Stimulated activated CD8-positive, alpha-beta memory T cell treated with anti-CD3 and anti-CD28 coated beads, Interleukin-7, amount 100 ng/mL, for 48 hours (primary cell): ENCODE measurements at regions not wholly inside any gene's neighbourhood (a gene's known extent, or its start where the extent isn't known, plus 50 kb on each side); places are given as distances from the start of the nearest gene placed in this dataset.
"Not testable (repeated sequence)": the region's sequence is repeated elsewhere in the genome, so short reads cannot be mapped to it uniquely, and the experiment has no call there.

Experiments used
- DNase-seq, 2 donors: peaks; one replicate each; pipeline ENCODE4 v3.0.0-alpha.2; 2020; ENCODE audit warnings: low read depth in 1 of 2; ENCODE audit errors: extremely low read depth in 1 of 2

DNA sequence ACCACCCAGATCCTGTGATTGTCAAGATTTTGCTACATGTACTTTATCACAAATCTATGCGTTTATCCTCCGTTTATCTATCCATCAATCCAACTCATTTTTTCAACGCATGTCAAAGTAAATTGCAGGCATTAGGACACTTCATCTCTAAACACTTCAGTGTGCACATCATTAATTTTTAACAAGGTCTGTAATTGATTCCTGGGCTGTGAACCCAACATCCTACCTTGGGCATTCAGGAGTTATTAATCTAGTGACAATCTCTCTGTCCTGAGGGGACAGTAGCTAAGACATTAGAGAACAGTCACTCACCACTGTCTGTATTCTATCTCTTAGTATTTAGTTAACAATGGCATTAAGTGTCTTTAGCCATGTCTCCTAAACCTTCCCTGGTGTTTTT is 264.7 kb downstream of the SOX9 start:
- no peak for DNase-seq

DNA sequence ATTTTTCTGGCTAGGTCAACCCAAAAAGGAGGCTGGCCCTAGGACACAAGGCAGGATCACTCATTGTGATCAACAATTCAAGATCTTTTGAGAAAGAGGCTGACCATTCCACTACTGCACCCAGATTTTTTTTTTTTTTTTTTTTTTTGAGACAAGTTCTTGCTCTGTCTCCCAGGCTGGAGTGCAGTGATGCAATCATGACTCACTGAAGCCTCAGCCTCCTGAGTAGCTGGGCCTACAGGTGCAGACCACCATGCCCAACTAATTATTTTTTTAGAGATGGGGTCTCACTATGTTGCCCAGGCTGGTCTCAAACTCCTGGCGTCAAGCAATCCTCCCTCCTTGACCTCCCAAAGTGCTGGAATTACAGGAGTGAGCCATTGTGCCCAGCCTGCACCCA is 265.4 kb downstream of the SOX9 start:
- DNase-seq, result not testable (repeated sequence)

DNA sequence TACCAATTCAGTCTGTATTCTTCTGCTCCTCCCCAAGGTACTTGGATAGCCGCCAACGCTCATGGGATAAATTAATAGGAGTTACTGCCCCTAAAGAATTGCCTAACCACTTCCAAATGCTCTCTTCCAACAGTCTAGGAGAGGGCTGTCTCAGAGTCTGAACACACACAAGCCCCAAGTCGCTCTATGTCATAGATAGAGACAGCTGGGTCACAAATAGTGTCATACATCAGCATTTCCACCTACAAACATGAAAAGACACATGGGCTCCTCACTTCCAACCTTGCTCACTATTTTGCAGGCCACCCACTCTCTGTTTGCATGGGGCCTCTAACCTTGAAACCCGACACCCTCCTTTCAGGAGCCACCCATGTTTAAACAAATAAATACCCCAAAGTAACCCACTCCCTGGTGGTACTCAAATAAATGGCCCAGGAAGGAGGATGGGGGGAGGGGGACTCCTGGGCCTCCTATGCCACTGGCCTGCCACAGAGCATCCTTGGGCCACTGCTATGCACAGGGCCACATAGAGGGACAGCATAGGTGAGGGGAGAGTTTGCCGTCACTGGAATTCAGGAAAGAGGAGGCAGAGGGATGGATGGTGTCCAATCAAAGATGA is 265.9 kb downstream of the SOX9 start:
- DNase-seq, result no peak

DNA sequence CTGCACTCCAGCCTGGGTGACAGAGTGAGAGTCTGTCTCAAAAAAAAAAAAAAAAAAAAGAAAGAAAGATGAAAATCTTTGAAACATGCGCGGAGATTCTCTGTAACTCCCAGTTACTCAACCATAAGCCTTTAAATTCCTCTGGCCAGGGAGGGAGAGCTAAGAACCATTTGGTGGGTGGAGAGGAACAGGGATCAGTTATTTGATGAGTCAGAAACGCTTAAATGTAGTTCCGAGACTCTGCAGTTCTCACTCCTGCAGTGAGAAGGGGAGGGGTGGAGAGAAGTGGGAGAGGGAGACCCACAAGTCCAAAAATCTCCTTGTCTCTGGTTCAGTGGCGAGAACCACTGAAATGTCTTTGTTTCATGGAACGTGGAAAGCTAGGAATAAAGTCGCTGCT is 266.7 kb downstream of the SOX9 start:
- no peak for DNase-seq

DNA sequence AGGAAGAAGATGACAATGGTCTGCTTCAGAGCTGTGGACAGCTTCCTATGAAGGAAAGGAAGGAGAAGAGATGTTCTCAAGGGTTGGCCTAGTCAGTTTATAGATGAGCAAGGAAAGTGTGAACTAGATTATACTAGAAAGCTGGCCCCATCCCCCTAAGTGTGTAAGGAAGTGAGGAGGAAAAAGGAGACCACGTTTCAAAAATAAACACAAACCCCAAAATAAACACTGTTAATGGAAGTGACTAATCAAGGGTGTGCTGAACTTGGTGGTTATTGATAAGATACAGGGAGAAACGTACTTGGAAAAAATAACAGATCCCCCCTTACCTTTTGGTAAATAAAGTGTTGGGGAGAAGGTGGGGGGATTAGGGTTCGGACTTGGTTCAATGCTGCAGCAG is 267.1 kb downstream of the SOX9 start:
- DNase-seq, result no peak

DNA sequence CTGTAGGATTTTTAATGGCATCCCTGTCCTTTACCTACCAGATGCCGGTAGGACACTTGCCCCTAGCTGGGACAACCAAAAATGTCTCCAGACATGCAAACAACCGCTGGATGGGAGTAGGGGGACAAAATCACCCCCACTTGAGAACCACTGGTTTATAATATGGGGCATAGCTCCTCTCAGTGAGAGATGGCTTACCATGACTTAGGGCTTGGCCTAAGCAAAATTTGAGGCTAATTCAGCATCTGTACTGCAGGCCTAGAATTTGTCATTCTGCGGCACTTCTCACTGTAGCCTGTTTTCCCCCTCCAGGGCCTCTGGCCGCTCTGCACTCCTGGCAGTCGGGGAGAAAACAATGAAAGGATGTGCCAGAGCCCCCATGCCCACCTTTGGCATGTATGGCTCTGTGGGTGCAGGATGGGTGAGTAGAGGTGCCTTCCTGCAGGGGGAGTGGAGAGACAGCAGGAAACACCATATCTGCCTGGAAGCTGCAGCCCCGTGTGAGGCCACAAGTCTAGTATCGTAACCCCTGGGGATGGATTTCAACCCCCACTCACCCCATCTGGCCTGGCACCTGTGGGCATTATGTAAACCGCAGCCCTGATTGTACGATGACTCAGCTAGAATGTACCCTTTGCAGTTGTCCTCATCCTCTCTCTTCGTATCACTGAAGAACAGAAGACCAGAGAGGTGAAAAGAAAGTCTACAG is 268.1 kb downstream of the SOX9 start:
- no peak for DNase-seq

DNA sequence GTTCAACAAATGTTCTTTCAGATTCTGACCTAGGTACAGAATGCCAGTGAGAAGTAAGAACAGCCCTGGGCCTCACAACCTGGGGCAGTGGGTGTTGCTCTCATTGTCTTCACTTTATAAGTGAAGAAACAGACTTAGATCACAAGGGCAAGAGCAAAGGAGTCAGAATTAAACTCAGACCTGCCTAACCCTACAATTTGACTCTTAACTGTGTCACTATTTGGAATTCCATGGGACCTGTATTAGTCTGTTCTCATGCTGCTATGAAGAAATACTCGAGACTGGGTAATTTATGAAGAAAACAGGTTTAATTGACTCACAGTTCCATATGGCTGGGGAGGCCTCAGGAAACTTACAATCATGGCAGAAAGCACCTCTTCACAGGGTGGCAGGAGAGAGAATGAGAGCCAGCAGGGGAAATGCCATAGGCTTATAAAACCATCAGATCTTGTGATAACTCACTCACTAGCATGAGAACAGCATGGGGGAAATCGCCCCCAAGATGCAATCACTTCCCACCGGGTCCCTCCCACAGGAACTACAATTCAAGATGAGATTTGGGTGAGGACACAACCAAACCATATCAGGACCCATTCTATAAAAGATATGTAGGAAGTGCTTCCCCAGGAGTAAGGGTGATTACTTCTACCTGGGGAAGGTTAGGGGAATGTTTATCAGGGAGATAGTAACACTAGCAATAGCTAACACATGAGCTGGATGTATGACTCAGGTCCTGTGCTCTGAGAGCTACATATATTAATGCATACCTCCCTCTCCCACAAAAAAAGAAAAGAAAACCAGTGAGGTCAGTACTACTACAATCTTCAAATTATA is 270.1 kb downstream of the SOX9 start:
- no peak for DNase-seq

DNA sequence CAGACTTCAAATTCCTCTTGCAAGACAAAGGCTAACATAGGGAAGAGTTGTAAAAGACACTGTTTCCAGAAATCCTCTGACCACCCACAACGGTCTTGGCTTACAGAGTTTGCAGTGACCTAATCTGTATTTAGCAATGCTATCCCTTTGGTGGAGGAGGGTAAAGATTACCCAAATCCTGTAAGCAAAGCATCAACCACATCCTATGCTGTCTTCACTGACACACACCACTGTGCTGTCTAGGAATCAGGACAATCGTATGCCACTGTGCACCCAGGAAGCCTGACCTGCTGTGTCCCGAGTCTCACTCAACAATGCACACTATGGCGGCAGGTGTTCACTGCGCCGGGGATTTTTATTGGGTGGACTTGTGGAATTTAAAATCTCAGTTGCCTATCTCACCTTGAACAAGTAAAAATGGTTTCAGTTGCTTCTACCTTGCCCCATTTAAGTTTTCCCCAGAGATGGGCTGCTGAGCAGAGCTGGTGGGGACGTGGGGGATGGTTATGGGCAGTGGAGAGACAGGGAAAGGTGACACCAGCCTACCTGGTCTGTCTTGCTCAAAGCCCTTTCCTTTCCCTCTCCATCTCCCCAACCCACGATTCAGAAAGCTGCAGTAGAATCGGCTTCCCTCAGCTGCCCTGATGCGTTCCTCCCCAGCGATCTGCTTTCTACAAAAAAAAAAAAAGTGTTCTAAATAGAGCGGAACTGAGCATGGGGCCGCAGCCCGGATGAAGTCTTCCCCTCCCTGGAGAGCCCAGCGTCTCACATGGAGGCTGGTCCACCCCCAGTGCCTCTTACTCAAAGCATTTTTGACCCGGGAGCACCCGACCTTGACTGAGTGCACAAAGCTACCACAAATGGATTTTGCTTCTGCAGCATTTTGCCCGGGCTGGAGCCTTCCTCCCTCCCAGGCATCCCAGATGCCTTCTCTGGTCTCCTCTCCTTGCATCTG is 271.5 kb downstream of the SOX9 start:
- DNase-seq, result no peak

DNA sequence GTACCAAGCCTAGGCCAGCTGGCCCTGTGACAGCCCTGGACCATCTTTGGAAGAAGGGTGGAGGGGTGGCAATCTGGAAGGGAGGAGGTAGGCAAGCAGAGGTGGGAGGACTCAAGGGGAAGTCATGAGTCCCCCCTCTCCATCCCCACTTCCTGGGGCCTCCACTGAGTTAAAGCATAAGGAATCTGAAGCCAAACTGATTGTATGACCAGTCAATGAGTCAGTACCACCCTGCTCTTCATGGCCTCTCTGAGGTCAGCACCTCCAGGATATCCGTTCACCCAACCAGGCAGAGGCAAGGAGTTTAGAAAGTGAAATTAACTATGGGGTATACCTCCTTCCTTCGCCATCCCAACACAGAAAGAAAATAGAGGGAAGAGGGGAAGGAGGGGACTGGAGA is 272.7 kb downstream of the SOX9 start:
- DNase-seq, result no peak

DNA sequence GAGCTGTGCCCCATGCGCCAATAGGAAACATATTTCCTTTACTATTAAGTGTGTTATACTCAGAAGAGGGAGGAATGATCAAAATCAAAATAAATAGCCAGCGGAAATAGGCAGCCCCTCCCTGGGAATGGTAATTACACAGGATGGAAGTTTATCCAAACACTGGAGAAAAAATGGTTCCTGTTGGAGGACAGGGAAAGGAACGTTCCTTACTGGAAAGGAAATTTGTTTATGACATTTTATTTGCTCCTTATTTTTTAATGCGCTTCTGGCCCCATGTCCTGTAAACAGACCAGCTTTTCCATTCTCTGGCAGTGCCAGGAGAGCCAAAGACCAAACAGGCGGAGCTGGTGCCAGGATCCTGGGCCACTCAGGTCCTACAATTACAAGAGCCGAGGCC is 273.7 kb downstream of the SOX9 start:
- DNase-seq, result no peak

DNA sequence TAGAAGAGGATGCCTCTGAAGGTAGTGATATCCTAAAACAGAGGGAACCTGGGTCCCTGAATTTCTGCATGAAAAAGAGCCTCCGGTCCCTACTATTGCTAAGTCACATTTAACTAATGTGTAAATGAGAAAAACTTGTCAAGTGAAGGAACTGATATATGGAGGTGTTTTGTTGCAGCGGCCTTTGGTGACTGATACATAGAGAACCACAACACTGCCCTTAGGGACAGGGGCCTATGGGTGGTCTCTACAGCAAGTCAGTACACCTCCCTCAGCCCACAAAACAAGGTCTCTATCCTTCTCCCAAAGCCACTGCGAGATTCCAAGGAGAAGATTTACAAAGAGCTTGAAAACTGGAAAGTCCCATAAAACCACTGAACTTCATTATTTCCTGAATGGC is 275.3 kb downstream of the SOX9 start:
- DNase-seq, result no peak

DNA sequence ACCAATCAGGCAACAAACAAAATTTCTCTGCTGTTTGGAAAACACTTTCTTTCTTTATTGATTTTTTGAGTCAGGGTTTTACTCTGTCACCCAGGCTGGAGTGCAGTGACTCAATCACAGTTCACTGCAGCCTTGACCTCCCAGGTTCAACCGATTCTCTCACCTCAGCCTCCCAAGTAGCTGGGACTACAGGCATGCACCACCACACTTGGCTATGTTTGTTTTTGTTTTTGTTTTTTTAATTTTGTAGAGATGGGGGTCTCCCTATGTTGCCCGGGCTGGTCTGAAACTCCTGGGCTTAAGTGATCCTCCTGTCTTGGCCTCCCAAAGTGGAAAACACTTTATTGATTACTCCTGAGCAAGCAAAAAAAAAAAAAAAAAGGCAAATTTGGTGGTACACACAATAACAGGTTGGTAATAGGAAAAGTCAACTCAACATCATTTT is 276.4 kb downstream of the SOX9 start:
- DNase-seq, result no peak

DNA sequence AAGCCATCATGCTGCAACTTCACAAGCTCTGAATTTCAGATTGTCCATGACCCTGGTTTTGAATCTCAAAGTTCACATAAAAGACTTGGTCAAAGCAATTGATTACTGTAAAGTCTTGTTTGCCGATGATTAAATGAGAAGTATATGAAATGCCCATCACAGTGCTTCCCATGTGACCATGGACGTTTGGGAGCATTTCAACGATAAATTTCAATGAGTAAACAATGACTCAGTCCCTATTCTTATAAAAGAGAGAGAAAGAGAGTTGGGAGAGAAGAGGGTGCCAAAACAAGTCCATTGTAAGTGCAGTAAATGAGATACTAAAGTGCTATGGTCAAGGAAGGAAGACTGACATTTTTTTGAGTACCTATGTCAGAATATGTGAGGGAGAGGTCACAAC is 276.9 kb downstream of the SOX9 start:
- DNase-seq, result no peak

DNA sequence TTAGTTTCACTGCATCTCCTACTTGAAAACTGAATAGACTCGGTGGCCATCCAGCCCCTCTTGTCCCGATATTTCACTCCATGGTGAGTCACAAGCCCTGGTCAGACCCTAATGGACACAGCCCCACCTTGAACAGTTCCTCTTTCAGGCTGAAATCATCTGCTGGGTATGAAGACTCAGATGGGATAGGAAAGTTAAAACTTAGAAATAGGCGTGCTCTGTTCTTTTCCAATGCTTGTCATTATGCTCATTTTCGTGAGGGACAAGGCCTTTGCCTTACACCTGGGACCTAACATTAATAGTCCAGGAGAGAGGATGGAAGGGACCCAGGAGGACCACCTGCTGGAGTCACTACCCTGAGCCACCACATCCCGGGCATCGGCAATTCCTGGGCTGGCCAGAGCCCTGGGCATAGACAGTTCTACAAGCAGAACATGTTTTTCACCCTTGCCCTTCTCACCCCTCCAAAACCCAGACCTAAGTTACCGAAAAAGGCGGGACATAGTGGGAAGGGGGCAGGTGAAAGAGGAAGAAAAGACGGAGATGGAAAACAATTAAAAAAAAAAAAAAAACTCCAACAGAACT is 278.3 kb downstream of the SOX9 start:
- no peak for DNase-seq

DNA sequence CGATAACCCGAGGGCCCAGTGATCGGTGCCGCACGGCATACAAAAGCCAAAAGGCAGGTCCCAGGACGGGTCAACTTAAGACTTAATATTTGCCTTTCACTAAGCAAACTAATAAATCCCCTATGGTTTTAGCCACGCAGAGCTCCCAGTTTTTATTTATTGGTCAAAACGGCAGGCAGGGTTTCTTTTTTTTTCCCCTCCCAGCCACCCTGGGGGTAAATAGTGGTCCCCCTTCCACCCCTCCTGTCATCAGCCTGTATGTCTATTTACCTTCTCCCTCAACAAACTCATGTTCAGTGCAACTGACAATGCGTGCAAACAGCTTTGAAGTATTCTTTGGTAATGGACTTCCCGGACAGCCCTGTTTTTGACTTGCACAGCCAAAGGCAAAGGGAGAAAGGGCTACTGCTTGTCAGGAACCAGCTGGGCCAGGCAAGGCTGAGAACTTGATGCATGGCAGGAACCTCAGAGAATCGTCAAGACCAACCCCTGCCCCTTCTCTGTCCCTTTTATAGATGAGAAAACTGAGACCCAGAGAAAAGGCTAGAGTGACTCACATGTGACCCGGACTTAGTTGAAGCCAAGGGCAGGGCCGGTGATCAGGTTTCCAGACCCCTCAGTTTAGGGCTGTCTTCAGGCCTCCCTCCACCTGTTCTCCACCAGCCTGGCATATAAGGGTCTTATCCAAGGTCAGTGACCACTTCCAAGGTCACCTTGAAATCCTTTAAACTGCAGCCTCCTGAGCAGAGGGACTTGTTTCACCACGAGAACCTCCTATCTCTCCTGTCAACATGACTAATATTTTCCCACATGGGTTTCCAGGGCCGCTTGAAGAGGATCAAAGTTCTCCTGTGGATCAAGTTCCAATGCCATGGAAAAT is 279.0 kb downstream of the SOX9 start:
- no peak for DNase-seq

DNA sequence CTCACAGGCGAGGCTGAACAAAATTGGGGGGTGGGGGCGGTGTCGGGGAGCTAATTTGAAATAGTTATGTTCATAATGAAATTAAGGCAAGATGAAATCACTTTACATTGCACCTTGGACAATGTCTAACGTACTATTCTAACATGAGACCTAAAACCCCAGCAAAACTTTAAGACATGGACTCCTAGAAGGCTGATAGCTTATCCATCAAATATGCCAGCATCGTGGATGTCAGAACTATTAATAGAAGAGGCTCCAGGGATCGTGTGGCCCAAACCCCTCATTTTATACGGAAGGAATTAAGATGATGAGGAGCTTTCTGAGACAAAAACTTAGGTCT is 279.6 kb downstream of the SOX9 start:
- no peak for DNase-seq

DNA sequence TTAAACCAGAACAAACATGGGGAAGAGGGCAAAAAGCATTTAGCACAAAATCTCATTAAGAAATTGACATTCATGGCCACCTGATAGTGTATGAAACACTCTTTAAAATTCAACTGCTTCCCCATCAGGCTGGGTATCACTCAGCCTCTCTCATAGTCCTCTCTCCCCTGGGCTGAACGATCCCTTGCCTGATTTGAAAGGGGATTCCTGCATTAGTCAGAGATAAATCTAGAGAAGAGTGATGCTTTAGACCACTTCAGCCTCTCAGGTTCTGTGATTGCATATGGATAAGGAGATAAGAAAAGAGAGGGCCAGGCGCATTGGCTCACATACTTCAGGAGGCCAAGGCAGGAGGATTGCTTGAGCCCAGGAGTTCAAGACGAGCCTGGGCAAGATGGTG is 280.0 kb downstream of the SOX9 start:
- no peak for DNase-seq

DNA sequence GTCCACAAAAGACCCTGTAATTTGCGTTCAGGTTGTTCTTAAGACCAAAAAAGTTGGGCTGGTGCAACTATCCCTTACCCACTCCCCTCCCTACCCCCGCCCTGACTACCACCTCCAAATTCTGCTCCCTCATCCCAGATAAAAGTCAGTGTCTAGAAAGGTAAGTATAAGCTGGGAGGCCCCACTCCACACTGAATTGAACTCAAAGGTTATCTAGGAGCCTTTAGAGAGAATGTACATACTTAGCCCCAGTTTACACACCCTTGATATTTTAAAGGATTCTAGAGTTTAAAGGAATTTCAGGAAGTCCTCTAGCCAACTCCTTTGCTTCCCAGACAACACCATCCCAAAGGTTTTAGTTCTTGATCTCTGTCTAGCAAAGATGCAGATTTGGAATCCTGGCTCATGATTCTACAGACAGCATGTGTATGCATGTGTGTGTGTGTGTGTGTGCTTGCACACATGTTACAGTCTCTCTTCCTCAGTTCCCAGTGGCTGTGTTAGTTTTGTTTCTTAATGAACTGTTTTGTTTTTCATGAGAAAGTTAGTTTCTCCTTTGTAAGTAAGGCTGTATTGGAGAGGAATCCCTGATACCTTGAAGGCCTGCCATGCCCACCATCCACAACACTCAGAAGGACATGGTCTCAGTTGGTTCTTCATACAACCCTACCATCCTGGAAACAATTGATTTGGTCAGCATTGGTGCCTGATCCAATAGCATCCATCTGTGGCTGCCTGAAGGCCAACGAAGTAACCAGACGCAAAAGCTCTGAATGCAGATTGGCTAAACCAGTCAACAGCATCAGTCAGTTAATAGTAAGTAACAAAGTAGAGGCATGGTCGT is 281.3 kb downstream of the SOX9 start:
- no peak for DNase-seq

DNA sequence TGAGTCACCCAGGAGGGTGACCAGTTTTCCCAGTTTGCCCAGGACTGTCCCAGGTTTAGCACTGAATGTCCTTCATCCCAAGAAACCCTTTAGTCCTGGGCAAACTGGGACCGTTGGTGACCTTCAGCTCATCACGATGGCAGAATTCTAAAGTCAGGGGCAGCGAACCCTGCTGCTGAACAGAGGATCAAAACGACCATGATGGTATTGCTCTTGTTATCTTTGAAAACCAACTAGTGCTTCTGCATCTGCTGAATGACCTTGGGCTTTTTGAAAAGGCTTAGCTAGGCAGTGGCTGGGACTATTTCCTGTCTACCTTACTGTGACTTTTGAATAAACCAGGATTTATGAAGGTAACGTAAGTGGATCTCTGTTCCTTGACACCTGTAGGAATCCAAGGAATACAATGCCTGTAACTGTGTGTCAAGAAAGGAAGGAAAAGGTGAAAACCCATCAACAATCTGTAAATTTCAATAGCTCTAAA is 281.9 kb downstream of the SOX9 start:
- no peak for DNase-seq
